ENCODE measurements at regions not wholly inside any gene's neighbourhood (a gene's known extent, or its start where the extent isn't known, plus 50 kb on each side); places are given as distances from the start of the nearest gene placed in this dataset.

DNA sequence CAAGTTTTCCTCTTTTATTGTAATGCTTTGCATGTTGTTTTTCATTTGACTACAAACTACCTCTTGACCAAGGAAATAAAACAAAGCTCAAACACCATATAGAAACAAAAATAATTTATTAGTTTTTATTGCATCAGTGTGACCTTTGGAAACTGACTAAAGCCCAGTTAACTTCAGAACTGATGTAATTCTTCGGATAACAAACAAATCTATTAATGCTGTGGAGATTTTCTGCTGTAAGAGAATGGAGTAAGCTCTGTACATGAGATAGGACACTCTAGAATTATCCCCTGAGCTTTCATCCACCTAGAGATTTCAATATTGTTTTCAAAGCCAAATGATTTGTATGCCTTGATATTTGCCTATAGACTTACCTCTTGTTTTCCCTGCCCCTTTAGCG is 154.0 kb upstream of the KCNK2 start:
- DNase-seq (ENCODE audit: low spot score): no peak

DNA sequence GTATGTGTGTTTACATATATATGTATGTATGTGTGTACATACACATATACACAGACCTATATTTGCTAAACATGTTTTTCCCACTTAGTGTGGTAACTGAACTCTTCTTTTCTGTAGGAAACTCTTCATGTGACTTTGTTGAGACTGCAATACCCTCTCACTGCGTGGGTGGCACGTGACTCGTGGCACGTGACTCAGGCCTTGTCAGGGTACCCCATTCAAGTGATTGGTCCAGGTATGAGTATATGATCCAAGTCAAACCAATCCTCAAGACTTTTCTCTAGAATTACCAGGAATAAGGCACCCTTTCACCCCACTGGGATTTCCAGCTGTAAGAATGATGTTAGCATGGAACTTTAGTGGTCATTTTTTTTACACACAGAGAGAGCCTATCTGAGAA is 149.2 kb upstream of the KCNK2 start:
- DNase-seq (ENCODE audit: low spot score): no peak

DNA sequence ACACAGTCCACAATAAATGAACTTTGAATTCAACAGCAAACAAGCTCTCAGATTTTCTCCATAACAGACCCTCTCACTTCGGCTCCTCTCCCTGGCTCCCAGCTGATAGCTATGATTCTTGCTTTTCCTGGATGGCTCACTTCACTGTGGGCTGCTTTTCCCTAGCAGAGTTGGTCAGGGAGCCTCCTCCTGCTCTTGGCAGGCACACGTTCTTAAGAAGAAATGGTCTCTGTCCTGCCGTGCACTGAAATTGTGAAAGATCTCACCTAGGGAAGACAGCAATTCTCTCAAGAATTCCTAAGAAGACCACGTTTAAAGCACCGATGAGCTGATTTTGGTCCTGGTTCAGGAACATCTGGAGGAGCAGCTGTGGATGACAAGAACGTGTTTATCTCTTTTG is 148.5 kb upstream of the KCNK2 start:
- DNase-seq (ENCODE audit: low spot score): no peak

DNA sequence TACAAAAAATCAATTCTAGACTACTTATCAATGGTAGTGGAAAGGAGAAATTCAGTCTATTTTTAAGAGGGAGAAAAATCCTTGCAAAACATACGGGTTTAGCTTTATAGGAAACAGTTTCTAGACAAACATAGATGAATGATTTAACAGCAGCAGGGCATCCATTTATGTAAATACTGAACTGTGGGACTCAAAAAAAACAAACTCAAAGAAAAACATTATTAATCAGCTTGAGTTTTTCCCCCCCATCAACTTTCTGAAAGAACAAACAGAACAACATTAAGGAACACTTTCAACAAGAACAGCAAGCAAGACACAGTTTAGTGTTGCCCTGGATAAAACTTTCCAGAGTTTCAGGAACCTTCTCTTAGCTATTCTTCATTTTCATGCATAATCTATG is 147.3 kb upstream of the KCNK2 start:
- DNase-seq (ENCODE audit: low spot score): no peak

DNA sequence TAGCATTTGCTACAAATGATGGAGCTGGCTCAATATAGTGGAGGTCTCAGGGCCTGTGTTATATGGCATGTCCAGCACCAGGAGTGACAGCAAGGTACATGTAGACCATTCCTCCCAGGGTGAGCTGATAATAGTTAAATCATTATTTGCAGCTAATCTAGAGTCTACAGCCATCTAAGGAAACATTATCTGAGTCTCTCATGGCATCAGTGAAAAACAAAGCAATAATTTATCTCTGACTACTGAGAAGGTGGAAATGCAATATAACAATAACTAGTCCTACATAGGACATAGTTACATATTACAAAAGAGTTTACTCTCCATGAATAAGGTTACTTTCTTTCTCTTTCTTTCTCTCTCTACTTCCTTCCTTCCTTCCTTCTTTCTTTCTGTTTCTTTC is 143.4 kb upstream of the KCNK2 start:
- DNase-seq (ENCODE audit: low spot score): no peak

DNA sequence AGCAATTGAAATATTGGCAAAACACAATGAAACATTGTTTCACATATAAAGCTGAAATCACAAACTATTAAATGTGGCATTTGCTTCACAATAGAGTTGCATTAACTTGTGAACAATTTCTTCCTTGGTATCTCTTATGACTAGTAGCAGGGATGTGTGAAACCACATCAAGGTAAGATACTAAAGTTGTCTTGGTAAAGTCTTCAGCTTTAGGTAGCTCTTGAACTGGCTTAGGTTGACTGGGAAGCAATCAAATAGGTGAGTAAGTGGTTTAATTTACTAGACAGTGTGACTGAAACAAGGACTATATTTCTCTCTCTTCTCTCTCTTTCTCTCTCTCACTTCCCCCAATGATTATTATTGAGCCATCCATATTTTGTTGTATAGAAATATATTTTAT is 141.5 kb upstream of the KCNK2 start:
- DNase-seq (ENCODE audit: low spot score): no peak

DNA sequence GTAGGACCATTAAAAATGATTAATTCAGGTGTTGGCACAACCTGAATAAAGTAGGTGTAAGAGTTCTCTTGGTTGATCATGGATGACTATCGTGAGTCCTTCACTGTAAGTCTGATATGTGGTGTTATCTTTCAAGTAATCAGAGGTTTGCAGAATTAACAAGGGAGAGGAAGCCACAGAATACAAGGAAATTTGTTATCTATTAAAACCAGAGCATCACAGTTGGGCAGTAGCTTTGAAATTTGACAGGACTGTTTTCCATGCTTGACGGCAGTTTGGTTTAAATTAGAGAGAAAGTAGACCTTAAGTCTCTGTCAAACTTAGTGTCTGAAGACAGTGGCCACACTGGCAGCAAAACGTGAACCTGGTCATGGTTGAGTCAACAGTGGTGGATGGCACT is 139.5 kb upstream of the KCNK2 start:
- no peak for DNase-seq (ENCODE audit: low spot score)

DNA sequence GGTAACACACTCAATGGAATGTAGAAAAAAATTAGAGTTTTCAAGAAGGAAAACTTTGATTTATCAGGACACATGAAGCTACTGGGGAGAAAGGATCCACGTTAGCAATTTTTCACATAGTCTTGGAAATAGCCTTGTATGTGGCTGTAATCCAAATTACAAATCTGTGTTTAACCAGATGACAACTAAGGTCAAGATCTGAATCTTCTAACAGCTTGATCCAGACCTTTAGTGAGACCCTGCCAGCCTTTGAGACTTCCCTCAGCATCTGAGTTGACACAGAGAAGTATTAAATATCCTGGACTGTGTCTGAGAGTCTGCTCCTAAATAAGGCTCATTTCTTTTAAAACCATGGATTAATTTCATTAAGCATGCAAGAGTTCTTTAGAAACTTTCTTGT is 135.9 kb upstream of the KCNK2 start:
- no peak for DNase-seq (ENCODE audit: low spot score)

DNA sequence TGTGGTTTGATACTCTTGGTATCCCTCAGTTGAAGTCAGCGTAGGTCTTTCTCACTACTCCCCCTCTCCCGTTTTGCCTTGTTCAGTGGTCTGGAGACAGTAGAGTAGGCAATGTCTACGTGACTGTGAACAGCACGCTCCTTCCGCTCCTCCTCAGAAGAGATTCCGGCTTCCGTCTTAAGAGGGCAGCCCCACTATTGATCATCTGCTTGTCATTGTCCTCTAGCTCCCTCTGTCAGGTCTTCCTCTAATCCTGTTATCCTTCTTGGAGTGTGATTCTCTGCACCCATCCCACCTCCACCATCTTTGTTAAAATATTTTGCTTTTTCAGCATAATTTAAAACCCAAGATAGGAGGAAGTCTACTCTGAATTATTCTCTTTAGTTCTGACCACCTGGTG is 129.9 kb upstream of the KCNK2 start:
- no peak for DNase-seq (ENCODE audit: low spot score)

DNA sequence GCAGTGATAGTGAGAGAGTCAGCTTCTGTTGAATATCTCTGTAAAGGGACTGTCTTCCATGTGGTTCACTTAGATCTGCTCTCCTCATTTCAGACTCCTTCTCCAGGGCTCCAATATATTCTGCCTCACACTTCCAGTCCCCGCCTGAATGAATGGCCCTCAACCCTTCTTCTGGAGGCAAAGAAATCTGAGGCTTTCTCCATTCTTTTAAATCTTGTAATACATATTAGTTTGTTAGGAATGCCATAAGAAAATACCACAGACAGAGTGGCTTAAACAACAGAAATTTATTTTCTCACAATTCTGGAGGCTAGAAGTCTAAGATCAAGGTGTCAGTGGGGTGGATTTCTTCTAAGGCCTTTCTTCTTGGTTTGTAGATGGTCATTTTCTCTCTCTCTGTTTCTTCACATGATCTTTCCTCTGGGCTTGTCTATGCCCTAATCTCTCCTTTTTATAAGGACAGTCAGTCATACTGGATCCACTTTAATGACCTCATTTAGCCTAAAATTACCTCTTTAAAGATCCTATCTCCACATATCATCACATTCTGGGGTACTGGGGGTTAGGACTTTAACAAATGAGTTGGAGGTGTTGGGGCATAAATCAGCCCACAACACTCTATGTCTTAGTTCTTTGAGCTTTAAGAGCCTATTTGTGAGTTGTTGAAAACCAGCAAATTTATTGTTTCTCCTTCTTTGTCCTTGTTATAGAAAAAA is 128.5 kb upstream of the KCNK2 start:
- DNase-seq (ENCODE audit: low spot score): no peak

DNA sequence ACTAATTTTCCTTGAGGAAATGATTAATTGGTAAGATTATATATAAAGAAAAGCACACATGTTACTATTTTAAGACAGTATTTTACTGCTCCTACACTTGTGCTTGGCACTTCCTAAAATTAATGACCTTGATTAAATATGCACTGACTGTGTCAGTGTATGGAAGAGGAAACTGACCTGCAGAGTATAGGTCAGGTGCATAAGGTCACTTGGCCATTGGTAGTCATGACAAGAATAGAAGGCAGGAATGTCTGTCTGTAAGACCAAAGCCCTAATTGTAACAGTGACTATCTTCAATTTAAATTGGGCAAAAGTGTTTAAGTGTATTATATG is 128.0 kb upstream of the KCNK2 start:
- DNase-seq (ENCODE audit: low spot score): no peak

DNA sequence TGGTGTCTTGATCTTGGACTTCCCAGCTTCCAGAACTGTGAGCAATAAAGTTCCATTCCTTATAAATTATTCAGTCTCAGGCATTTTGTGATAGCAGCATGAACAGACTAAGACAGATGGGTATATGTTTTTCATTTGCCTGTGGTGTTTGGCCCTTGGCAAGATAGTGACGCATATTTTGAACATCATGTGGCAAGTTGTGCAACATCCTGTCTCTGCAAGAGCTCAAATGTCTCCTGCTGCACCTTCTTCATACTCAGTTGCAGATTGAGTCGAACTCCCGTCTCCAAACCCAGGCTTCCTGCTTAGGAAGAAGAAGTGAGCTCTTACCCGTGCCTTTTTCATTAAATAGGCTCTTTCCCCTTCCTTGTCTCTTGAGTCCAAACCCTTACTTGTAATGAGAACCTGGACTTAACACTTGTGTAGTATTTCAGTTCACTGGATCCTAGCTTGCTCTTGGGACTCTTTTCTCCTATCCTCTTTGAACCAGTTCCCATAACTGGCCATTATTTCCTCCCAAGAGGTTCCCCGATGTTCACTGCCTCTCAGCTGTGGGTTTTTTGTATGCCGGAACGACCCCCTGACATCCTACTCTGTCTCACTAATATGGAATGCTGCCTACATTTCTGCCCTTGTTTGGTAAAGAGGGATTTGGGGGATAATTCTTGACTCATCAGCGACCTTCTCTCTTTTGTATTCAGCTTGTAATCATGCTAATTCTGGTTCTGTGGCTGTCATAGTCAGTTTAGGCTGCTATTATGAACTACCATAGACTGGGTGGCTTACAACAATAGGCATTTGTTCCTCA is 125.0 kb upstream of the KCNK2 start:
- DNase-seq (ENCODE audit: low spot score): no peak

DNA sequence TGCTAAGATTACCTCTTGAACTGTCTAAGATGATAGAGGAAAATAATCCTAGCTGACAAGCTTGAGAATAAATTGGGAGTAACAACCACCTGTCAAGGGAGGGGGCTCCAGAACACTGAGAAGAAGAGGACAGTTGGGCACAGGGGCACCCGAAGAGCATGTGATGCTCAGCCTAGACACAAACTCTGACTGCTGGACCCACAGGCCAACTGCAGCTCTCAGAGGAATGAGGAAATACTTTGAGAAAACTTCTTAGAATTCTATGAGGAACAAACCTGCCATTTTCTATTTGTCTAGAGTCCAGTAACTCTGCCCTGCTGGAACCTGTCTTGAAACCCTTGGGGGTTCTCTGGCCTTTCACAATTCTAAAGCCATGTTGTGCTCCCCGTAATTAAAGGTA is 124.1 kb upstream of the KCNK2 start:
- DNase-seq (ENCODE audit: low spot score): no peak

DNA sequence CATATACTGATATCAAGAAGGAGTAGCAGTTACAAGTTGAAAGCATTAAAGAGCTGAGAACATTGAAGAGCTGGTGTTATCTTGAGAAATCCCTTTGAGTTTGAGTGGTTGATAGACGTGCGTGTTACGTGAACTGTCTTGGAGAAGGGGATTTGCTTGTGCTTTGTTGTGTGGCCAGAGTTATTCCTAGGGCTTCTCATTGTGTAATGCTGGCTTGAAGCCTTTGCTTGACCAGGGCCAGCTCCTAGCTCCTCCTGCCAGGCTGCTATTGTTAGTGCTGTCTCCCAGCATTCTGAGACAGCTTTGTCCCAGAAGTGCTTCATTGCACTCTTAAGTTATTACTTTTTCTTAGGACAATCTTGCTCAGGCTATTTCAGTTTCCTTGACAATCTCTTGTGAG is 116.2 kb upstream of the KCNK2 start:
- DNase-seq (ENCODE audit: low spot score): no peak

DNA sequence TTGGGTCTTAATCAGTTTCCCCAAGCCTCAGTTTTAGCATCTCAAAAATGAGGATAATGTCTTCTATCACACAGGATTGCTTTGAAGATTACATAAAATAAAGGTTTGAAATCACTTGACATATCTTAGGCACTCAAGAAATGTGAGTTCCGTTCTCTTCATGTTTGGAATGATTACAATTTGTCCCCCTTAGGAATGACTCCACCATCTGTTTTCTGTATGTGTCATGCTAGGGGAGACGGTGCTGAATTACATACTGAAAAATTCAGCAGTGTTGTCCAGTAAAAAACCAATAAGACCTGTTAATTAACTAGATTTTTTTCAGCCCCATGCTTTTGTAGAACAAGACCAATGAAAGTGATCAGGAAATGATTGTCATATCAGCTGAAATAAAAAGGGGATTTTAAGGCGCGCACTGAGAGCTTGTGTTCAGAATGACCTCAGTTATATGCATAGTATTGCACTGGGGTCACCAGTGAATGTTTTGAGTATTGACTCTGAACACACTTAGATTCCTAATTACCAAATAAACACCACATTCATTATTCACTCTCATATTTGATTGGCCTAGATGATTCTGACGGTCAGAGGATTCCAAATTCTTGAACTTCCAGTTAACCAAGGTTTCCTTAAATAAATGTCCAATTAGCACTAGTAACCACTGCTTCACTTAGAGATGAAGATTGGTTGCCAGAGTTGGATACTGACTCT is 114.5 kb upstream of the KCNK2 start:
- DNase-seq (ENCODE audit: low spot score): no peak

DNA sequence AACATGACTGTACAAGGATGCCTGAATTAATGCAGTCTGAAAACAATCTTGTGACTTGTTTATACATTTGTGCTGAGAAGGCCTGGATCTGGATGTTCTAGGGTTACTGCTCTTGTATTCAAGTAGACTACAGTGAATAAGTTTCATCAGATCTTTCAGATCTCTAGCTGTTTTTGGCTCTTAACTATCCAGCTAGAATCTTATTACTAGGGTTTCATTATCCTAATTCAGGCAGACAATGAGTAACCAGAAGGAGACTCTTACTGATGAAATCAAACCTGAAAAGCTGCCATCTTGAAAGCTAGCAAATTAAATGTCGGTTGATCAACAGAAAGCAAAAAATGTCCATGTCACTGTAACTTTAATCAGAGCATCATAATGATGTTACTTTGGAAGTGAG is 112.5 kb upstream of the KCNK2 start:
- DNase-seq (ENCODE audit: low spot score): no peak

DNA sequence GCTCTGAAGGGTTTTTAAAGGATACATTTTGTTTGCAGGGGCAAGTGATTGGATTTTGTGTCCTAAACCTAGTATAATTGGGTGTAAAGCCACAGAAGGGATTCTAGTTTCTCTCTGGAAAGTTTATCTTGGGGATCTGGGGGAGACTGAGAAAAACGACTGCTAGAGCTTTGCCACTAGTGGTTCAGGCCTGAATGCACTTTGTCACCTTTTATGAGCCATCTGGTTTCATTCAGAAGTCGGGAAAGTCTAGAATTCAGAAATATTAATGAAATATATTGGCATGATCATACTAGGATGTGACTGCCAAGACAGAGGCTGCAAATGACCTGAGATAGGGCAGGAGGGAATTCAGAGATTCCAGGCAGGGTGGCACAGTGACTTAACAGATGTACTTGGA is 111.5 kb upstream of the KCNK2 start:
- DNase-seq (ENCODE audit: low spot score): no peak

DNA sequence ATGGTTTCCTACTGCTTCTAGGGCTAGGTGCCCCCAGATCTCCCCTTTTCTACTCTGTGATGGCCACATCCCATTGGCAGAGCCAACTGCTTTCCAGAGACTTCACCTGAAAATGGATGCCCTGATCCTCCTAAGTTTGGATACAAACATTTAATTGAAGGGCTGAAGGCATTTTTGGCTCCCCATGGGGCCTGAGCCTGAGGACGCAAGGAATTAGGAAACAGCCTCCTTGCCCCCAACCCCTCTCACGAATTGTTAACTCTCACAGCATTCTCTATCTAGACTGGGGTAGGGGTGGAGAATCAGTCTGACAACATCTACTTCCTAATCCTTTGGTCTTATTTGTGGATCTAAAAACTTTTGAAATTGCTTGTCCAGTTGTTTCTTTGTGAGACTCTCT is 108.5 kb upstream of the KCNK2 start:
- DNase-seq (ENCODE audit: low spot score): no peak

DNA sequence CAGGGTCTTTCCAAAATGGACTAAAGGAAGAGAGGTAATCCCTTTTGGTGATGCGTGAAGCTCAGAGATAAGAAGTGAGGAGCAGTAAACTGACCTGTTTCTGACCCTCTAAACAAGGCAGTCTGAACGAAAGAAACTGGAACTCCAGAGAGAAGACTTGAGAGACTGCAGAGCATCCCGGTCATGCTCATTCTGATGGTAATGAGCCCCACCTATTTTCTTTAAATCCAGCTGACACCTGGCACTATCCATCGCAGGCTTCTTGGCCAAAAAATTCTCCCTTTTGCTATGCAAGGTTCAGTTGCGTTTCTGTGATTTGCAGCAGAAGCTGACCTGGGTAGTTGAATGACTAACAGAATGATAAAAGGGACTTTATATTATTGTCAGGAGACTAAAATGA is 105.9 kb upstream of the KCNK2 start:
- DNase-seq (ENCODE audit: low spot score): no peak

DNA sequence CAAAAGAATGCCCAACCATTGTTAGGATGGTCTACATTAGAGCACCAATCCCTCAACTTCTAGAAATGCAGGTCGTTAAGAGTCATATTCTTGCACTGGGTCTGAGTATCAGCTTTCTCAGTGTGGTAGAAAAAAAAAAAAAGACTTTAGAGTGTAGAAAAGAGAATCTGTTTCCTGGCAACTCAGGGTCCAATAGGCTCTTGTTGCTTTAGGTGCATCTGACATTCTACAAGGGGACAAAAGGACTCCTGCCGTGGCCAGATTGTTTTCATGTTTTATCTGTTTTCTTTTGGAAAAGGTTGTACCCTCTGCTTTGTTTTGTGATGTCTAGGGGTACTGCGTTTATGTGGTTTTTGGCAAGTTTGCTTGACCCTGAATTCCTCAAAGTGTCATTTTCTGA is 105.4 kb upstream of the KCNK2 start:
- DNase-seq (ENCODE audit: low spot score): no peak

DNA sequence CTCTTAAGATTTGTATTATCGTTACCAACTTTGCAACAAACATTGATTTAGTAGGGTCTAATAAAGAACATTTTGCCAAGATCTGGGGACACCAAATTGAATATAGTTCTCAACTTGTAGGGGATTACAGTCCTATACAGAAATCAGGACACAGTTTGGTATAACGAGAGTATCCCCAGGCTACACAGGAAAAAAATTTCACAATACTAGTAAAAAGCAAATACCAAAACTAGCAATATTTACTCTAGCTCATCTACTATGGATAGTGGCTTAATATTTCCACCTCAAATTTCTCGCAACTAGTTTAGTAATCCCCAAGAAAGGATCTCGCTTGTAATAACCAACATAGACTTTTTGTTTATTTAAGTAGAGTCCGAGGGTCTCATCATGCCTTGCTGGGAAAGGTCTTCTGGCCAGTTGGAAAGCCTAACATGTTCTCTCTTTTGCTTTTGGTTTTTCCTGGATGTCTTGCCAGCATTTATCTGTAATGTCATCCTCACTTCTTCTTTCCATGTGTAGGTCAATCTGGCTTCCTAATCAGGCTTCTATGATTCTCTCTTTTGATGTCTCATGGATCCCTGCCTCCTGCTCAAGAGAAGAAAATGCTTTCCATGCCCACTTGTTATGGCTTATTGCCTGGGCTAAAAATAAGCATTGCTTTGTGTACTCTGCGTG is 104.7 kb upstream of the KCNK2 start:
- no peak for DNase-seq (ENCODE audit: low spot score)

DNA sequence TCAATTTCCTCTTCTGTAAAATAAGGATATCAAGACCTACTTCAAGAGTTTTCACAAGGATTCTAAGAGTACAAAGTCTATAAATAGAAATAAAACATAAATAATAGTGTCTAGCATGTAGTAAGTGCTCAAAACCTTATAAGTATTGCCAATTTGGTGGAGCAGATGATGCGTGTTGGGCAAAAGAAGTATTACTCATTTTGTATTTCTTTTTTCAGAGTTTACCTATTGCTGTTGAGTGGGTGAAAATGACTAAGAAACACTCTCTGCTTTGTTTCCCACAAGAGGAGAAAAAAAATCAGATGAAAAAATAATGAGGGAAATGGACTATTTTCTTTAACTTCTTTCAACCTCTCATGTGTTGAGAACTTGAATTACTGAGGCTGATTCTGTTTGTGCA is 103.3 kb upstream of the KCNK2 start:
- no peak for DNase-seq (ENCODE audit: low spot score)

DNA sequence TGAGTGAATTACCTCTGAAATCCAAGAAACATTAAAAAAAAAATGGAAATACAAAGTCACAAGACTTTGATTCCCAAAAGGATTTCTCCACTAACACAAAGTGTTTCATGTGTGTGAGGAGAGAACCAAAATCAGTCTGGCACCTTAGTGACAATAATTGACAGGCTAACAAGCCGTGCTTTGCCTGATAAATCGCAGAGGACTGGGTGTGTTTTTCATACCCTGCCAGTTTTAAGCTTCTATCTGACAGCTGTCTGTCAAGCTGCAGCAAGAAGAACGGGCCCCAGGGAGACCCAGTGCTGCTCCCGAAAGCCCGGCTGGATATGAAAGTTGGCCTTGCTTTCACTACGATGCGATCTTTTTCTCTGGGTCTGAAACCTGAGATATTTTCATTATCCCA is 101.6 kb upstream of the KCNK2 start:
- no peak for DNase-seq (ENCODE audit: low spot score)

All from LoVo (cell line).